ENCODE measurements at regions not wholly inside any gene's neighbourhood (a gene's known extent, or its start where the extent isn't known, plus 50 kb on each side); places are given as distances from the start of the nearest gene placed in this dataset.

- no peak for TF ChIP-seq MAX (IDR thresholded peaks at IDR 0.05)
Observed at GRCh38 chr15:46933332-46933731, 784.0 kb upstream of the SEMA6D start (continued).

- no peak for ATAC-seq
- Histone ChIP-seq H3K4me2 (no peak overlapping the region), H3K4me1 (no peaks in the 10 kb centered on the region), H3K9me3 (no peaks in the 10 kb centered on the region), H3K27ac (no peak overlapping the region), H3K4me3 (no peak overlapping the region)
- TF ChIP-seq RFX5 (IDR thresholded peaks at IDR 0.05) (no peak), SMC3 (IDR thresholded peaks at IDR 0.05) (no peak), JUN (IDR thresholded peaks at IDR 0.05) (no peak), HES2 (IDR thresholded peaks at IDR 0.05) (no peak), EP300 (IDR thresholded peaks at IDR 0.05) (no peak)
- WGBS (ENCODE audit: missing lambda C conversion rate), result 1% methylated on average over 2 of the region's 2 CpGs
- no peak for DNase-seq (ENCODE audit: low read depth in 1 of 2, low spot score in 1 of 2)
- no peak for FAIRE-seq
- ChIA-PET POLR2A (no interaction called here), CTCF (no interaction called here)
Observed at GRCh38 chr15:46934851-46935250, 782.5 kb upstream of the SEMA6D start.

GRCh38 chr15:46938169-46938568 lies 779.1 kb upstream of the SEMA6D start:
- FAIRE-seq, result no peak
- no peak overlapping the region for H3K4me3 ChIP-seq
- H3K4me1 ChIP-seq, result no peaks in the 10 kb centered on the region
- DNase-seq (ENCODE audit: low read depth in 1 of 2, low spot score in 1 of 2), result no peak
- H3K9me3 ChIP-seq, result no peaks in the 10 kb centered on the region
- WGBS (ENCODE audit: missing lambda C conversion rate), result 0% methylated on average over 1 of the region's 1 CpG
- no peak overlapping the region for H3K4me2 ChIP-seq
- no peak overlapping the region for H3K27ac ChIP-seq
- TF ChIP-seq FOSL2 (IDR thresholded peaks at IDR 0.05), result no peak
- TF ChIP-seq FOSL2 (CRISPR knock-in tag; IDR thresholded peaks at IDR 0.05), result no peak
- no peak for TF ChIP-seq CBX8 (IDR thresholded peaks at IDR 0.05)
- no peak for TF ChIP-seq RAD21 (conservative IDR thresholded peaks at IDR 0.05 in 1 of 2, IDR thresholded peaks at IDR 0.05 in 1 of 2)
- TF ChIP-seq RFX5 (IDR thresholded peaks at IDR 0.05), result no peak
- TF ChIP-seq RCOR1 (IDR thresholded peaks at IDR 0.05; ENCODE audit: low read depth, low read length), result no peak
- TF ChIP-seq NPAS2 (CRISPR knock-in tag; IDR thresholded peaks at IDR 0.05; ENCODE audit: borderline replicate concordance), result no peak
- TF ChIP-seq POLR2AphosphoS2 (conservative IDR thresholded peaks at IDR 0.05; ENCODE audit: low read length), result no peak
- TF ChIP-seq CHD4 (IDR thresholded peaks at IDR 0.05; ENCODE audit: borderline replicate concordance), result no peak
- TF ChIP-seq ZC3H11A (IDR thresholded peaks at IDR 0.05), result no peak
- TF ChIP-seq ATOH8 (CRISPR knock-in tag; IDR thresholded peaks at IDR 0.05; ENCODE audit: low read depth), result no peak
- no peak for TF ChIP-seq PHF8 (IDR thresholded peaks at IDR 0.05; ENCODE audit: borderline replicate concordance, low read depth)
- TF ChIP-seq EHMT2 (IDR thresholded peaks at IDR 0.05; ENCODE audit: low read depth), result no peak
- TF ChIP-seq NFE2L2 (conservative IDR thresholded peaks at IDR 0.05; ENCODE audit: low read length), result no peak
- no peak for ATAC-seq
- ChIA-PET POLR2A (no interaction called here), CTCF (no interaction called here)

- Histone ChIP-seq H3K9me3 (no peaks in the 10 kb centered on the region), H3K27ac (no peak overlapping the region), H3K4me3 (no peak overlapping the region), H3K4me1 (no peaks in the 10 kb centered on the region), H3K4me2 (no peak overlapping the region)
- ChIA-PET POLR2A (no interaction called here), CTCF (no interaction called here)
- ATAC-seq (no peak), FAIRE-seq (no peak), DNase-seq (ENCODE audit: low read depth in 1 of 2, low spot score in 1 of 2) (no peak)
- TF ChIP-seq RCOR1 (IDR thresholded peaks at IDR 0.05; ENCODE audit: low read depth, low read length) (no peak), CBX8 (IDR thresholded peaks at IDR 0.05) (no peak), SMC3 (IDR thresholded peaks at IDR 0.05) (no peak), CEBPB (IDR thresholded peaks at IDR 0.05) (no peak), MAFK (IDR thresholded peaks at IDR 0.05; ENCODE audit: partially characterized antibody) (no peak)
- WGBS (ENCODE audit: missing lambda C conversion rate), result 4% methylated on average over 1 of the region's 1 CpG
Observed at GRCh38 chr15:46941241-46941640, 776.1 kb upstream of the SEMA6D start.

Measured in A549 (cell line).